ENCODE measurements at regions not wholly inside any gene's neighbourhood (a gene's known extent, or its start where the extent isn't known, plus 50 kb on each side); places are given as distances from the start of the nearest gene placed in this dataset.
"Not testable (repeated sequence)": the region's sequence is repeated elsewhere in the genome, so short reads cannot be mapped to it uniquely, and the experiment has no call there.

- no peak for DNase-seq
Observed at GRCh38 chr6:15953152-15953880, 175.6 kb upstream of the MYLIP start.

DNA sequence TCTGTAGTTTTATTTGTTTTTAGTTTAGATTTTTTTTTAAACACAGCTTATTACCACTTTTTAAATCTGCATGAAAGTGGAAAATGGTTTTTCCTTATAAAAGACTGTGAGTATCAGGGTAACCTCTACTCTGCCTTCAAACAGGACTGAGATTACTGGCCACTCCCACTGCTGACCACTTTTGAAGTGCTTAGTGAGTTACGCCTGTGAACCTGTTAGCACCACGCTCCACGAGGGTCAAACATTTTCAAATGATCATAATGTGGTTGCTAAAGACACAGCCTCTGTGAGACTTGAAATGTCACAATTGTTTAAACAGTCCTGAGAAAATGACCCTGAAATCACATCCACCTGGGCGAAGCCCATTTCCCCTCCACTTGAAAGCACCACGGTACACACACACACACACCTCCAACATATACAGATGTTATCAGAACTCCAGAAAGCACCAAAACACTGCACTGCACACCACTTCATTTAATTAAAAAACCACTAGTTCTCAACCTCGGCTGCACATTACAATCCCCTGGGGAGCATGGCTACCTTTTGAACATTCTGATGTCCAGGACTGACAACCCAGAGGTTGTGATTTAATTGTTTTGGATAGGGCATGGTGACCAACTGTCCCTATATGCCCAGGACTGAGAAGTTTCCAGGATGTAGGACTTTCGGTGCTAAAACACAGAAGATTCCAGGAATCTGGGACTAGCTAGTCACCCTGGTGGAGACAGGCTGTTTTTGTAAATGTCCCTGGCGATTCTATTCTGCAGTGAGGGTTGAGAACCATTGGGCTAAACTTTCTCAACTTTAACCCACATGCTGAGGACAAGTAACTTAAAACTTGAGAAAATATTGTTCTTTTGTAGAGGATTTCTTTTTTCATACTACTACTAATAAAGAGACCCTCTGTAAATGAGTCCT is 176.4 kb upstream of the MYLIP start:
- no peak for DNase-seq

DNA sequence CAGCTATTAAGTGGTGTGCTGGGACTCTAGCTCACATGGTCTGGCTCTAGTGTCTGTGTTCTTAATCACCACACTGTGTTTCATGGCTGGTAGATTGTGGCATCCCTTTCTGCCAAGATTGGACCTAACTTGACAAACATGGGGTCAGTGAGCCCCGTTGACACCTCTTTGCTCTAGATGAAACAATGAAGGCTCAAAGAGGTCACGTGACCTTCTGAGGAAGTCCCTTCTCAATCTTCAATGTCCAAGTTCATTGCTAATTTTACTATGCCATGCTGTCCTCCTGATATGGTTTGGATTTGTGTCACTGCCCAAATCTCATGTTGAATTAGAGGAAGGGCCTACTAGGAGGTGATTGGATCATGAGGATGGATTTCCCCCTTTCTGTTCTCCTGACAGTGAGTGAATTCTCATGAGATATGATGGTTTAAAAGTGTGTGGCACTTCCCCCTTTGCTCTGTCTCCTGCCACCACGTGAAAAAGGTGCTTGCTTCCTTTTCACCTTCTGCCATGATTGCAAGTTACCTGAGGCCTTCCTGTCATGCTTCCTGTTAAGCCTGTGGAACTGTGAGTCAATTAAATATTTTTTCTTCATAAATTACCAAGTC is 177.8 kb upstream of the MYLIP start:
- peak in 1 of 2 donors; percentile 17 for DNase-seq

DNA sequence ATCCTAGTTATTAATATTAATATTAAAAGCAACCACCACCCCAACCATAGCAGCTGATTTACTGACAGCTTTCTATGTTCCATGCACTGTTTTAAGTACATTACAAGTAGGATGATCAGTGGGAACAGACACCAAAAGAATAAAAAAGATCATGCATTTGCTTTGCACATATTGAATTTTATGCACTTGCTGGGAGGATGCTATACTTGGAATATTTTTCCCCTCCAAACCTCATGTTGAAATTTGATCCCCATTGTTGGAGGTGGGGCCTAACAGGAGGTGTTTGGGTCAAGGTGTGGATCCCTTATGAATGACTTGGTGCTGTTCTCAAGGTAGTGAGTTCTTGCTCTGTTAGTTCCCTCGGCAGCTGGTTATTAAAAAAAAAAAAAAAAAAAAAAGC is 178.9 kb upstream of the MYLIP start:
- DNase-seq, result no peak

DNA sequence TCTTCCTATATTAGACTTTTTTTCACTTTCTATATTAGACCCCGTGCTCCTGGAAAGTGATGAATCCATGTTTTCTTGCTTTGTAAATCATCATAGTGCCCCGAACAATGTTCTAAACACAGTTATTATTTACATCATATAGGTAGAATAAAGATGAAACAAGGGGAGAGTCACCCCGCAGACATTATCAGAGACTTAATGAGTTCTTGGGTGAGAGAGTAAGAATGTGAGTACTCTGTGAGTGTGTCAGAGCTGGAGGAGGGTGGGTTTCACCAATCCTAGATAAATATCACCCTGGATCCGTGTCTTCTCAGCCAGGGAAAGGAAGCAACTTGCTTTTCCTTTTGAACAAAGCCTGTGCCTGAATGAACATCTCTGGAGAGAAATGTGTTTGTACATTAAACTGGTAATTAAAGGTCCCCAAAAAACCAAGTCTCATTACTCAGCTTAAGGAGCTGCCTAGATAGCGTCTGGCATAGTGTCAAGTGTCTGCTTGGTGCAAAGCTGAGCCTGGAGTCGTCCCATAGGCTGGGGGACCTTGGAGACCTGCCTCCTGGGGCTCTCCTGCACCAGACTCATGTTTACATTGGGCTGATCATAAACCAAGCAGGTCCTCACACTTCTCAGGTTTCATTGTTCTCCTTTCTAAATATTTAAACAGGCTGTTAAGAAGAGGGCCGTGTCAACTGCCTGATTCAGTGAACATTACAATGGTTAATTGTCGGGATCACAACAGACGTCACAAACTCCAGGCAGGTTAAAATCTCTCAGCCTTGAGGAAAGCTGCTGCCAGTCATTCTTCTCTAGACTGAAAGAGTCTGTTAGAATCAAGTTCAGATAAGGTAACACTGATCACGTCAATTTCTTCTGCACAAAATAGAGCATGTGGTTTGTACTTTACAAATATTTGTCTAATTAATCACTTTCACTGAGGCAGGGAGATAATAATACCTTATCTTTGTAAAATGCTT is 179.7 kb upstream of the MYLIP start:
- DNase-seq, result no peak

- DNase-seq, result no peak
Observed at GRCh38 chr6:15947923-15948322, 181.0 kb upstream of the MYLIP start.

- DNase-seq, result no peak
Observed at GRCh38 chr6:15947436-15947835, 181.4 kb upstream of the MYLIP start.

GRCh38 chr6:15946701-15947385 is 182.0 kb upstream of the MYLIP start:
- no peak for DNase-seq

DNA sequence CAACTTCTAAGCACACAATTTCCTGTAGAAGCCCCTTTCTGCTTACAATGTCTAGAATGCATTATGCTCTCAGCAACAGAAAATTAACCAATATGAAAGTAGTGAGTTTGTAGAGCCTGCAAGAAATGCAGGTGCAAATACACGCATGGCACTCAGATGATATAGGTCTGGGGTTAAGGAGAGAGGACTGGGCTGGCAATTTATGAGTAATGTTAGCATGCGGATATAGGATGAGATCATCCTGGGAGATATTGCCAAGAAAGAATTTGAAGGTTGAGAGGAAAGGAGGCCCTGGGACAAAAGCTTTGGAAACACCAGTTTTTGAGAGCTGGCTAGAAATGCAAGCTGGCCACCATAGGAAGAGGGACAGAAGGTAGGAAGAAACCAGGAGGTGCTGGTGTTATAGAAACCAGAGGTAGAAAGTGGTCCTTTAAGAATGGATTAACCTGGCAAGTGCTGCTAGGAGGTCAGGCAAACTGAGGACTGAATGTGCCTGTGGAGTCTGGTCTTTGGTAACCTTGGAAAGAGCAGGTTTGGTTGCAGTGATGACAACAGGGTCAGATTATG is 183.2 kb upstream of the MYLIP start:
- no peak for DNase-seq

GRCh38 chr6:15943423-15943822 is 185.5 kb upstream of the MYLIP start:
- DNase-seq, result no peak

- DNase-seq, result no peak
Observed at GRCh38 chr6:15941168-15941567, 187.7 kb upstream of the MYLIP start.

DNA sequence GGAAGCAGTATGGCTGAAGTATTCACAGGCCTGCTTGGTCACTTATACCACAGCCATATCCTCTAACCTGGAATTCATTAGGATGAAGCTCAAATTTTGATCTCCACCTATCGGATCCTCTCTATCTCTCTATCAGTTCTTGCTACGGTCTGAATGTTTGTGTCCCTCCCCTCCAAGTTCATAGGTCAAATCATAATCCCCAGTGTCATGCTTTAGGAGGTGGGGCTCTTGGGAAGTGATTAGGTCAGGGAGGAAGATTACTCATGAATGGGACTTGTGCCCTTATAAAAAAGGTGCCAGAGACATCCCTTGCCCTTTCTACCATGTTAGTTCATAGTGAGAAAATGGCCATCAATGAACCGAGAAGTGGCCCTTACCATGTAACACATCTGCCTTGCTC is 190.8 kb upstream of the MYLIP start:
- DNase-seq, result no peak

DNA sequence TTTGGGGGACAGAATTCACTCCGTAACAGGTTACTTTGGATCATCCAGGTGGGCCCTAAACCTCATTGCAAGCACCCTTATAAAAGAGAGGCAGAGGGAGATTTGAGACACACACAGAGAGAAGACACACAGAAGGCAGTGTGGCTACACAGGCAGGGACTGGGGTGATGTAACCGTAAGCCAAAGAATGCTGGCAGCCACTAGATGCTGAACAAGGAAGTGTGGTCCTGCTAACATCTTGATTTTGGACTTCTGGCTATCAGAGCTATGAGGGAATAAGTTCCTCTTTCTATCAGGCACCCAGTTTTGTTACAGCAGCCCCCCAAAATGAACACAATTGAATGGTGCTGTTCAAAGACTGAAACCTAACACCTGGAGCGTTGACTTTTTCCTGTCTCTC is 191.3 kb upstream of the MYLIP start:
- no peak for DNase-seq

GRCh38 chr6:15936503-15936902 is 192.4 kb upstream of the MYLIP start:
- DNase-seq, result peak; percentile 9 to 26

DNA sequence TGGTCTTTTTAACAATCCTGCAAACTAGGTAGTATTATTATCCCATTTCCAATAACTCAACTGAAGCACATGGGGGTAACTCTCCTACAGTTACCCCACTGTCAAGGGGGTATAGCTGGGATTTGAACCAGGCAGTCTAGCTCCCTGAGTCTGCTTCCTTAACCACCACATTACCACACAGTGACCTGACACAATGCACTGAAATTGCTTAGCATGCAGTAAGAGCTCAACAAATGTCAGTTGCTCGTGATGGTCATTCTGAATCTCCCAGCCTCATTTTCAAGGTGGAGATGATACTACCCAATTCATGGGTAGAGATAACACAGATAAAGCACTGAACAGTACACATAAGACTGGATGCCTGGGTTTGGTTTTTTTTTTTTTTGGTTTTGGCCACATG is 193.2 kb upstream of the MYLIP start:
- no peak for DNase-seq

- not testable (repeated sequence) for DNase-seq
Observed at GRCh38 chr6:15931697-15932096, 197.2 kb upstream of the MYLIP start.

GRCh38 chr6:15930207-15930606 is 198.7 kb upstream of the MYLIP start:
- DNase-seq, result no peak

GRCh38 chr6:15929685-15930084 is 199.2 kb upstream of the MYLIP start:
- peak; percentile 58 to 83 for DNase-seq

DNA sequence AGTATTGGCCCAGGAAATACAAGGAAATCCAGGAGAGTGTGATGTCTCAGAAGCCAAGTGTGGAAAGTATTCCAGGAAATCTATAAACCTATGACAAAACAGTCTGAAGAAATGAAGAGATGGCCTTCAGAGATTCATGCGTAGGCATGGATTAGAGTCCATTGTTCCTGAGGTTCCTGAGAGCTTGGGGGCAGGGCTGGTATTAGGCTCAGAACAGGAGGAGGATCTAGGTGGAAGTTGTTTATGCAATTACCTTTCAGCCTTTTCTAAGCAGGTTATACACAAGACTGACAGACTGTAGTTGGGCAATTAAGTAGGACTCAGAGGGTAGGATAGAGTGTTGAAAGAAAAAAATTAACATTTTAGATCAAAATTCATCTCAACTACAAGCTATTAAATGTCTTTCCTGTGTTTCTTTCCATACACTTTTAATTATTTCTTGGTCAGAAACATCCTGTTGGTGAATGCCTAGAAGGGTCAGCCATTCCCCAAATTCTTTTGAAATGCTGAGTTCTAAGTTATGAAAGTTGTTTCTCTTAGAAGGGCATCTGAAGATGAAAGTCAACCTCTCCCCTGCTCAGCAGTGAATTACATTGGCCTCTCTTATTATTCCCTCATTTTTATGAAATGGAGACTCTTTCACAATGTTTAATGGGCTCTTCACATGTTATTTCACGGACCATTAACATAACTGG is 201.2 kb upstream of the MYLIP start:
- no peak for DNase-seq

DNA sequence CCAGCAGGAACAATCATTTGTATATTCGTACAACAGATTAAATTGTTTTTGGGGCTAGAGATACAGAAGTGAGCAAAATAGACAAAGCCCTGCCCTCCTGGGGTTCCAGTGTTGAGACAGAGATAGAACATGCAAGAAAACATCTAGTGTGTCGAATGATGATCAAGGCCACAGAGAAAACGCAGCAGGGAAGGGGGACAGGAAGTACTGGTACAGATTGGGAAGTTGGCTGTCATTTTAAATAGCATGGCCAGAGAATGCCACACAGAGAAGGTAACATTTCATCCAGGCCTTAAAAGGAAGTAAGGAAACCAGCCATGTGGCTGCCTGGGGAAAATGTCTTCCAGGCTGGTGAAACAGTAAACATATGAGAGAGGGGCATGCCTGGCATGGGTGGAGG is 202.6 kb upstream of the MYLIP start:
- DNase-seq, result no peak

DNA sequence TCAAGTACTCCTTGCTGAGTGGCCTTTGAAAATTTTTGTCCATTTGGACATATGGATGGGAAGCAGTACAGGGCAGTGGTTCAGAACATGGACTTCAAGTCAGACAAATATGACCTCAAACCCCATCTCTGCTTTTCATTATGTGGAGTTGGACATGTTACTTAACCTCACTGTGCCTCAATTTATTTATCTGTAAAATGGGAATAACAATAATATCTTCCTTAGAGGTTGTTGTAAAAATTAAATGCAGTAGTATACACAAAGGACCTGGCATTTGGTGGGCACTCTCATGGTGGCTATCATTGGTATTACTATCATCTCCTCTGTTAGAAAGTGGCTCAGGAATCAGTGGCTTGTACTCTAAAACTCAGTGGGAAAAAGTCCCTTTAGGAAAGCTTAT is 204.0 kb upstream of the MYLIP start:
- DNase-seq, result no peak

Measured in inflammatory macrophage treated with lipopolysaccharide for 1 hour (primary cell).